ENCODE measurements at regions not wholly inside any gene's neighbourhood (a gene's known extent, or its start where the extent isn't known, plus 50 kb on each side); places are given as distances from the start of the nearest gene placed in this dataset.

DNA sequence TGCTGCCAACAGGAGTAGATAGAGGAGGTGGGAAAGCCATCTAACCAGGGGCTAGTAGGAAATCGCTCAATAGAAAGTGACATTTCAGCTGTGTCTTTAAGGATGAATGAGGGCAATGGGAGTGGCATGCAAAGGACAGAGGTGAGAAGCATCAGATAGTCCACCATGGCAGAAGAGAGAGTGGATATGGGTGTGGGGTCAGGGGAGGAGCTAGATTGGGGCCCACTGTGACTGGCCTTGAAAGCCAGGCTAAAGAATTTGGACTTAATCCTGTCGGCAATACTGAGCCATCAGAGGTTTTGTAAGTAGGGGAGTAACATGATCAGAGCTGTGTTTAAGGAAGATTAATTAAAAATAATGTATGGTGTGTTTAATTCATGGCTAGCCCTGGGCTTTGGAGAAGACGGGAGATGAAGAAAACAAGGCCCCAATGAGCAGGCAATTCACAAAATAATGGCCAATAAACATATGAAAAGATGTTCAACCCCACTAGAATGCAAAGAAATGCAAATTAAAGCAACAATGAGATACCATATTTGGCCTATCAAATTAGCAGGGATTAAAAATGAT is 98.1 kb upstream of the PJA1 start:
- TF ChIP-seq, protein P1, sequence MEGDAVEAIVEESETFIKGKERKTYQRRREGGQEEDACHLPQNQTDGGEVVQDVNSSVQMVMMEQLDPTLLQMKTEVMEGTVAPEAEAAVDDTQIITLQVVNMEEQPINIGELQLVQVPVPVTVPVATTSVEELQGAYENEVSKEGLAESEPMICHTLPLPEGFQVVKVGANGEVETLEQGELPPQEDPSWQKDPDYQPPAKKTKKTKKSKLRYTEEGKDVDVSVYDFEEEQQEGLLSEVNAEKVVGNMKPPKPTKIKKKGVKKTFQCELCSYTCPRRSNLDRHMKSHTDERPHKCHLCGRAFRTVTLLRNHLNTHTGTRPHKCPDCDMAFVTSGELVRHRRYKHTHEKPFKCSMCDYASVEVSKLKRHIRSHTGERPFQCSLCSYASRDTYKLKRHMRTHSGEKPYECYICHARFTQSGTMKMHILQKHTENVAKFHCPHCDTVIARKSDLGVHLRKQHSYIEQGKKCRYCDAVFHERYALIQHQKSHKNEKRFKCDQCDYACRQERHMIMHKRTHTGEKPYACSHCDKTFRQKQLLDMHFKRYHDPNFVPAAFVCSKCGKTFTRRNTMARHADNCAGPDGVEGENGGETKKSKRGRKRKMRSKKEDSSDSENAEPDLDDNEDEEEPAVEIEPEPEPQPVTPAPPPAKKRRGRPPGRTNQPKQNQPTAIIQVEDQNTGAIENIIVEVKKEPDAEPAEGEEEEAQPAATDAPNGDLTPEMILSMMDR (conservative IDR thresholded peaks at IDR 0.05; ENCODE audit: low read depth, low read length), result no peak
- Histone ChIP-seq H4K20me1 (ENCODE audit: insufficient read depth) (no peaks in the 10 kb centered on the region), H3K27me3 (ENCODE audit: insufficient read depth, low read depth) (no peaks in the 10 kb centered on the region), H3K4me3 (IDR thresholded peaks at IDR 0.05; ENCODE audit: insufficient read depth, low read depth, low read length) (no peak overlapping the region), H3K4me1 (ENCODE audit: low read depth, poor library complexity, severe bottlenecking) (no peaks in the 10 kb centered on the region), H3K4me2 (no peak overlapping the region), H3K36me3 (ENCODE audit: insufficient read depth) (no peaks in the 10 kb centered on the region), H3K27ac (no peak overlapping the region), H2AFZ (ENCODE audit: low read depth) (no peak overlapping the region), H3K79me2 (ENCODE audit: insufficient read depth, low read depth) (no peaks in the 10 kb centered on the region), H3K9ac (no peak overlapping the region)

DNA sequence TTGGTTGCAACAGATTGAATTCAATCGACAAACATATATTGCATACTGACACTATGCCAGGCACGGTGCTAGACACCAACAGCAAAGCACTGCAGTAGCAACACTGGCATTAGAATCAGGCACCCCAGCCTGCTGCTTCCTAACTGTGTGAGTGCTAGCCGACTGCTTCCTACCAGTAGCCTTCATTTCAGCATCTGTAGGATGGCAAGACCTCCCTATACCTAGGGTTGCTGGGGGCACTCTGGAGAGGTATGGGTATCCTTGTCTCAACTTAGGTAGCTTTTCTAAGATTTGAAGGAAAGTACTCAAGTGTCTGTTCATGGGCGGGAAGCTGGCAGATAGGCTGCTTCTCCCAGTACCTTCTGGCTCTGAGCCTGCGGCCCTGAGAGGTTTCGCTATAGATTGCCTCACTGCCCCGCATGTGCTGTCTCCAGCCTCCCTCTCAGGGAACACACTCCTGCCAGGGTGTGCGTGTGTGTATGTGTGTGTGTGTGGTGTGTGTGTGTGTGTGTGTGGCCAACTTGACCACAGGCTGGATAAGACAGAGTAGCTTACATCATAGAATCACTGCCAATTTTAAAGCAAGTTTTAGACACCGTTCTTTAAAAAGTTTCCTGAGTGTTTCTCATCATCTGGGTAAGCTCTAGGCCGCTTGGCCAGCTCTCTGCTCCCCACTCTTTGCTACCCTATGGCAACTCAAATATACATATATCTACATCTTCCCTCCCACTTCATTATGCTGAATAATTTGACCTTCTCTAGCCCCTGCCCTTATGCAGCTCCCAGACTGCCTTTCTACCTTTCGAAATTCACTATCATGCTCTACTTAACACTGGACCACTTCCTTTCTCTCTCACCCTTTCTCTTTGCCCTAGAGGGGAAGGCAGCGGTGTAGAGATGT is 97.0 kb upstream of the PJA1 start:
- no peak overlapping the region for H3K27ac ChIP-seq
- no peak overlapping the region for H2AFZ ChIP-seq (ENCODE audit: low read depth)
- no peaks in the 10 kb centered on the region for H4K20me1 ChIP-seq (ENCODE audit: insufficient read depth)
- TF ChIP-seq, protein P1 (conservative IDR thresholded peaks at IDR 0.05; ENCODE audit: low read depth, low read length), result no peak
- no peaks in the 10 kb centered on the region for H3K36me3 ChIP-seq (ENCODE audit: insufficient read depth)
- no peaks in the 10 kb centered on the region for H3K4me1 ChIP-seq (ENCODE audit: low read depth, poor library complexity, severe bottlenecking)
- H3K9ac ChIP-seq, result no peak overlapping the region
- no peak overlapping the region for H3K4me2 ChIP-seq
- no peaks in the 10 kb centered on the region for H3K27me3 ChIP-seq (ENCODE audit: insufficient read depth, low read depth)
- H3K4me3 ChIP-seq (IDR thresholded peaks at IDR 0.05; ENCODE audit: insufficient read depth, low read depth, low read length), result no peak overlapping the region
- H3K79me2 ChIP-seq (ENCODE audit: insufficient read depth, low read depth), result no peaks in the 10 kb centered on the region

DNA sequence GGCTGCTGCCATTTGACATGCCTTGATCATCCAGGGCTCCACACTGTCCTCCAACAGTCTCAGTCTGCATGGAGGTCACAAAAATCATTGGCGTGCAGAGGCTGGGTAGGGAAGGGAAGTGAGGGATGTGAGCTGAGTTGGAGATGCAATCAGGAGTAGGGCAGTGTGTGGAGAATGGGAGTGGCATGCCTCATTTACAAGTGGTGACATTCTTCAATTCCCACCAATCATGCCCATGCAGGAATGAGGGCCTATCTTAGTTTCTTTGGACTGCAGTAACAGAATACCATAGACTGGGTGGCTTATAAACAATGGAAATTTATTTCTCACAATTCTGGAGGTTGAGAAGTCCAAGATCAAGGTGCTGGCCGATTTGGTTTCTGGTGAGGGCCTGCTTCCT is 94.9 kb upstream of the PJA1 start:
- H3K4me1 ChIP-seq (ENCODE audit: low read depth, poor library complexity, severe bottlenecking), result no peaks in the 10 kb centered on the region
- H3K27ac ChIP-seq, result no peak overlapping the region
- H2AFZ ChIP-seq (ENCODE audit: low read depth), result no peak overlapping the region
- no peak overlapping the region for H3K9ac ChIP-seq
- no peaks in the 10 kb centered on the region for H4K20me1 ChIP-seq (ENCODE audit: insufficient read depth)
- TF ChIP-seq, protein P1 (conservative IDR thresholded peaks at IDR 0.05; ENCODE audit: low read depth, low read length), result no peak
- no peaks in the 10 kb centered on the region for H3K27me3 ChIP-seq (ENCODE audit: insufficient read depth, low read depth)
- H3K4me2 ChIP-seq, result no peak overlapping the region
- H3K36me3 ChIP-seq (ENCODE audit: insufficient read depth), result no peaks in the 10 kb centered on the region
- no peaks in the 10 kb centered on the region for H3K79me2 ChIP-seq (ENCODE audit: insufficient read depth, low read depth)
- H3K4me3 ChIP-seq (IDR thresholded peaks at IDR 0.05; ENCODE audit: insufficient read depth, low read depth, low read length), result no peak overlapping the region

DNA sequence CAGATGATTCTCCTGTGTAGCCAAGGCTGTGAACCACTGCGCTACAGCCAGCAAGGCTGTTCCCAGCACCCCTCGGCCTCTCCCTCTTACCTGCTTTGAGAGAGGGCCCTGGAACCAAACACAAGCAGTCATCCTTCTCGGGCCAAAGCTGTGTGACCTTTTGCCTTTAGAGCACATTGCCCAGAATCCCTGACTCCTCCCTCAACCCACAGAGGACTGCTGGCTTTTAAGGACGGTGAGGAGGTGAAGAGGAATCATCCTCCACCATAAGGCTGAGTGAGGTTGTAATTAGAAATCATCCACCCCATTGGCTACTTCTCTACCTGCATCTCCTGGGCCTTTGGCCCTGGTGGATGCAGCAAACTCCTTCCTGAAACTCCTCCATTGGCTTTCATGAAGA is 93.6 kb upstream of the PJA1 start:
- Histone ChIP-seq H3K27ac (no peak overlapping the region), H4K20me1 (ENCODE audit: insufficient read depth) (no peaks in the 10 kb centered on the region), H3K36me3 (ENCODE audit: insufficient read depth) (no peaks in the 10 kb centered on the region), H3K4me2 (no peak overlapping the region), H2AFZ (ENCODE audit: low read depth) (no peak overlapping the region), H3K4me1 (ENCODE audit: low read depth, poor library complexity, severe bottlenecking) (no peaks in the 10 kb centered on the region), H3K27me3 (ENCODE audit: insufficient read depth, low read depth) (no peaks in the 10 kb centered on the region), H3K4me3 (IDR thresholded peaks at IDR 0.05; ENCODE audit: insufficient read depth, low read depth, low read length) (no peak overlapping the region), H3K9ac (no peak overlapping the region), H3K79me2 (ENCODE audit: insufficient read depth, low read depth) (no peaks in the 10 kb centered on the region)
- TF ChIP-seq, protein P1 (conservative IDR thresholded peaks at IDR 0.05; ENCODE audit: low read depth, low read length), result no peak
